ENCODE measurements at regions not wholly inside any gene's neighbourhood (a gene's known extent, or its start where the extent isn't known, plus 50 kb on each side); places are given as distances from the start of the nearest gene placed in this dataset.

DNA sequence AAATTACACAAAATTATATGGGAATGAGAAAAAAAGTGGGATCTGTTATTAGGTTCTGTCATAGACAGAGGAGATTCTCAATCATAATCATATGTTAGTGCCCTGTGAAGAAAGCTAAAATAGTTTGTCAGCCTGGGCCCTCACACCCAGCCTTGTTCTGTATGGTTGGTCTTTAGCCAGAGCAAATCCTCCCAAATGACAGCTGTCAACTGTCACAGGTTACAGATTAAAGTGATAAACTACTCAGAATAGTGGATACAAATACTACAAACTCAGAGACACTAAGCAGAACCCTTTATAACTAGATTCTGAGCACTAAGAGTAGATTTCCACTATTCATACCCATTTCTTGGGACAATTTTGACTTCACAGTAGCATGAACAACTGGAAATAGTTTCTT, 405.0 kb upstream of the MEF2C start:
- TF ChIP-seq POLR2AphosphoS5 (IDR thresholded peaks at IDR 0.05) (no peak), EP300 (IDR thresholded peaks at IDR 0.05; ENCODE audit: low read depth) (no peak), POLR2A (IDR thresholded peaks at IDR 0.05) (no peak), CTCF (IDR thresholded peaks at IDR 0.05) (no peak)
- Histone ChIP-seq H3K36me3 (no peaks in the 10 kb centered on the region), H3K27ac (no peak overlapping the region), H3K27me3 (no peaks in the 10 kb centered on the region), H3K4me3 (no peak overlapping the region), H3K4me1 (no peaks in the 10 kb centered on the region), H3K9me3 (no peaks in the 10 kb centered on the region)
- intact Hi-C loops (cut with DNase I; ENCODE audit: low total_unique reads): no loop called here
- DNase-seq: no peak
- in situ Hi-C loops (cut with MboI; ENCODE audit: low pct_ligation_motif_present in 1 of 4, low pct_unique_long_range_greater_than_20kb in 1 of 4, low sequenced_read_pairs in 3 of 4): no loop called here

DNA sequence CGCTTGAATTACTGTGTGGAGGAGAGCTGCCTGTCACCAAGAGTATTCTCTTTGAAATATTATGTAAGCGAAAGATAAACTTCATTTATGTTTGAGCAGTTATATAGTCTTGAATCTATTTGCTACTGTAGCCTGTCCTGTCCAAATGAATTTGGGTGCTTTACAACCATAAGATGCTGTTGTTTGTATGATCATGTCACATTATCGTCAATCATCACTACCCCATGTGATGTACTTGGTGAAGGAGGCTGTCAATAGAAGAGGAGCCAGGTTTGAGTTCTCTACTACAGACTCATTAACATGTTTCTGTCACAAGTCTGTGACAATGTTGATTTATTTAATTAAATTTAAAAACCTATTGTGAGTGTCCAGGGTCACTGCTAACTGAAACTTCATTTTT, 403.3 kb upstream of the MEF2C start:
- Histone ChIP-seq H3K4me3 (no peak overlapping the region), H3K36me3 (no peaks in the 10 kb centered on the region), H3K27ac (no peak overlapping the region), H3K27me3 (no peaks in the 10 kb centered on the region), H3K4me1 (no peaks in the 10 kb centered on the region), H3K9me3 (no peaks in the 10 kb centered on the region)
- TF ChIP-seq POLR2A (IDR thresholded peaks at IDR 0.05) (no peak), POLR2AphosphoS5 (IDR thresholded peaks at IDR 0.05) (no peak), EP300 (IDR thresholded peaks at IDR 0.05; ENCODE audit: low read depth) (no peak), CTCF (IDR thresholded peaks at IDR 0.05) (no peak)
- no peak for DNase-seq
- 95 to 100% methylated on average over 1 to 3 of the region's 3 CpGs for WGBS, 2 donors (ENCODE audit: low coverage in 1 of 2)
- intact Hi-C loops (cut with DNase I; ENCODE audit: low total_unique reads): no loop called here
- in situ Hi-C loops (cut with MboI; ENCODE audit: low pct_ligation_motif_present in 1 of 4, low pct_unique_long_range_greater_than_20kb in 1 of 4, low sequenced_read_pairs in 3 of 4): no loop called here

DNA sequence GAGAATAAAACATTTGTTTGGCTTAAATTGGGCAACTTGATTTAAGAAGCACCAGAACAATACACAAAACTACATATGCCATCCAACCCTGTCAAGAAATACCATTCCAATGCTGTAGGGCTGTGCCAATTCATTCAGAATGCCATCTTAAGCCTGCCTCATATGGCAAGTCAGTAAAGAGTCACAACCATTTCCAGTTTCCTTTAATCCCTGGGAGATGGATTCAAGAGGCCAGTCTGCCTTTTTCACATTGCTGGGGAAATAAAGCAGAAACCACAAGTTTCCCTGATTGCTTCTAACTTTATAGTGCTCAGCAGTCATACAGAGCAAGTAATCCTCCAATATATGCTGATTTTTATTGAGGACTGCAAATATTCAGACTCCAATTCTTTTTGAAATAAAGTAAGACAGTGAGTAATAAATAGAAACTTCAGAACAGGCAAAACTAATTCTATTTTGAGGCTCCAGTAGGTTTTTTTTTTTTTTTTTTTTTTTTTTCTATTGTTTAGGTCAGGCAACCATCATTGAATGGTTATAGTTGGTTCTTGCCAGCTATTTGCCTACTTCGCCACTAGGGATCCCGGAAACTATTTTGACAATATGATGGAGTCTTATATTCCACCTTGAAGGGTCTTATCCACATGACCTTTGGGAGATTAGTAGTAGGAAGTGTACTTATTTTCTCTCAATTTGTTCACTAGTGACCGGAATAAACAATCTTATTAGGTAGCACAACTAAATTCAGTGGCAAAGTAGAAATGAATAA, 400.9 kb upstream of the MEF2C start:
- whole genome bisulfite sequencing, 2 donors (ENCODE audit: low coverage in 1 of 2): 92 to 100% methylated on average over 3 of the region's 3 CpGs
- in situ Hi-C loops (cut with MboI; ENCODE audit: low pct_ligation_motif_present in 1 of 4, low pct_unique_long_range_greater_than_20kb in 1 of 4, low sequenced_read_pairs in 3 of 4): no loop called here
- no peak for DNase-seq
- no peak overlapping the region for H3K27ac ChIP-seq
- intact Hi-C loops (cut with DNase I; ENCODE audit: low total_unique reads): no loop called here
- H3K36me3 ChIP-seq: no peaks in the 10 kb centered on the region
- no peak overlapping the region for H3K4me3 ChIP-seq
- TF ChIP-seq POLR2A (IDR thresholded peaks at IDR 0.05) (no peak), POLR2AphosphoS5 (IDR thresholded peaks at IDR 0.05) (no peak), CTCF (IDR thresholded peaks at IDR 0.05) (no peak), EP300 (IDR thresholded peaks at IDR 0.05; ENCODE audit: low read depth) (no peak)
- no peaks in the 10 kb centered on the region for H3K27me3 ChIP-seq
- no peaks in the 10 kb centered on the region for H3K9me3 ChIP-seq
- no peaks in the 10 kb centered on the region for H3K4me1 ChIP-seq

- no peaks in the 10 kb centered on the region for H3K9me3 ChIP-seq
- H3K4me3 ChIP-seq: no peak overlapping the region
- H3K36me3 ChIP-seq: no peaks in the 10 kb centered on the region
- no peaks in the 10 kb centered on the region for H3K27me3 ChIP-seq
- no peak overlapping the region for H3K27ac ChIP-seq
- DNase-seq: no peak
- H3K4me1 ChIP-seq: no peaks in the 10 kb centered on the region
- in situ Hi-C loops (cut with MboI; ENCODE audit: low pct_ligation_motif_present in 1 of 4, low pct_unique_long_range_greater_than_20kb in 1 of 4, low sequenced_read_pairs in 3 of 4) (no loop called here), intact Hi-C loops (cut with DNase I; ENCODE audit: low total_unique reads) (no loop called here)
- WGBS, 2 donors (ENCODE audit: low coverage in 1 of 2): 84 to 89% methylated on average over 3 of the region's 3 CpGs
- TF ChIP-seq POLR2A (IDR thresholded peaks at IDR 0.05) (no peak), CTCF (IDR thresholded peaks at IDR 0.05) (no peak), EP300 (IDR thresholded peaks at IDR 0.05; ENCODE audit: low read depth) (no peak), POLR2AphosphoS5 (IDR thresholded peaks at IDR 0.05) (no peak)
Measured at GRCh38 chr5:89282554-89283510, 399.8 kb upstream of the MEF2C start.
